OCI-LY1 (cell line): ENCODE measurements at regions not wholly inside any gene's neighbourhood (a gene's known extent, or its start where the extent isn't known, plus 50 kb on each side); places are given as distances from the start of the nearest gene placed in this dataset.

ENCODE experiments used
- H2AFZ ChIP-seq: fragments of 200-600 bp; sonication (generic), shearing (Covaris generic); 2 replicates; pipeline ENCODE4 v1.6.0; 2014; ENCODE audit warnings: antibody characterized with exemption, mild to moderate bottlenecking, low read length
- H3F3A ChIP-seq: fragments of 200-600 bp; sonication (generic), shearing (Covaris generic); 2 replicates; pipeline ENCODE4 v1.6.0; 2014; ENCODE audit warnings: mild to moderate bottlenecking, antibody characterized with exemption, low read length, moderate library complexity; ENCODE audit not compliant: insufficient read depth
- H3K27ac ChIP-seq: fragments of 200-600 bp; sonication (generic); 2 replicates; pipeline ENCODE4 v1.5.1; 2014; ENCODE audit warnings: low read length, mixed run types, mild to moderate bottlenecking, low read depth; ENCODE audit not compliant: poor library complexity, severe bottlenecking
- H3K27me3 ChIP-seq: fragments of 200-600 bp; sonication (generic); 2 replicates; pipeline ENCODE4 v1.6.0; 2014; ENCODE audit warnings: antibody characterized with exemption, mild to moderate bottlenecking, low read length, moderate library complexity; ENCODE audit not compliant: insufficient read depth
- H3K36me3 ChIP-seq: fragments of 200-600 bp; sonication (generic); 2 replicates; pipeline ENCODE4 v1.6.1; 2014; ENCODE audit warnings: mild to moderate bottlenecking, antibody characterized with exemption, low read length, moderate library complexity, mixed read lengths; ENCODE audit not compliant: insufficient read depth
- H3K4me1 ChIP-seq: fragments of 200-600 bp; sonication (generic); 2 replicates; pipeline ENCODE4 v1.5.1; 2014; ENCODE audit warnings: mild to moderate bottlenecking, low read length, moderate library complexity; ENCODE audit not compliant: insufficient read depth, severe bottlenecking
- H3K4me2 ChIP-seq: fragments of 200-600 bp; sonication (generic), shearing (Covaris generic); 2 replicates; pipeline ENCODE4 v1.6.1; 2014; ENCODE audit warnings: low read length
- H3K4me3 ChIP-seq: fragments of 200-600 bp; sonication (generic); 2 replicates; pipeline ENCODE4 v1.5.1; 2014; ENCODE audit warnings: low read length, low read depth, mild to moderate bottlenecking, mixed read lengths; ENCODE audit not compliant: poor library complexity, severe bottlenecking
- H3K79me2 ChIP-seq: fragments of 200-600 bp; shearing (Covaris generic); 2 replicates; pipeline ENCODE4 v1.6.1; 2016; ENCODE audit warnings: mixed run types, low read length, mixed read lengths; ENCODE audit not compliant: insufficient read depth
- H3K9ac ChIP-seq: fragments of 200-600 bp; sonication (generic), shearing (Covaris generic); 2 replicates; pipeline ENCODE4 v1.6.1; 2014; ENCODE audit warnings: mild to moderate bottlenecking, low read length, mixed read lengths
- H3K9me2 ChIP-seq: fragments of 200-600 bp; sonication (generic), shearing (Covaris generic); 2 replicates; pipeline ENCODE4 v1.6.1; 2014; ENCODE audit warnings: low read depth, mild to moderate bottlenecking, low read length, mixed read lengths
- H3K9me3 ChIP-seq: fragments of 200-600 bp; shearing (Covaris generic); 2 replicates; pipeline ENCODE4 v1.6.1; 2014; ENCODE audit warnings: low read length, mixed read lengths
- H4K20me1 ChIP-seq: fragments of 200-600 bp; sonication (generic), shearing (Covaris generic); 2 replicates; pipeline ENCODE4 v1.6.0; 2016; ENCODE audit warnings: mild to moderate bottlenecking, low read length; ENCODE audit not compliant: insufficient read depth
- CTCF ChIP-seq: fragments of 200-600 bp; sonication (generic), shearing (Covaris generic); IDR thresholded peaks from 2 replicates; pipeline ENCODE4 v1.5.1; 2017; ENCODE audit warnings: mild to moderate bottlenecking, antibody characterized with exemption, low read length, moderate library complexity, mixed read lengths
- EZH2 ChIP-seq: fragments of 200-600 bp; sonication (generic), shearing (Covaris generic); IDR thresholded peaks from 2 replicates; pipeline ENCODE4 v1.8.0; 2017; ENCODE audit warnings: borderline replicate concordance, mixed run types, mild to moderate bottlenecking, antibody characterized with exemption, low read length, moderate library complexity, mixed read lengths

DNA sequence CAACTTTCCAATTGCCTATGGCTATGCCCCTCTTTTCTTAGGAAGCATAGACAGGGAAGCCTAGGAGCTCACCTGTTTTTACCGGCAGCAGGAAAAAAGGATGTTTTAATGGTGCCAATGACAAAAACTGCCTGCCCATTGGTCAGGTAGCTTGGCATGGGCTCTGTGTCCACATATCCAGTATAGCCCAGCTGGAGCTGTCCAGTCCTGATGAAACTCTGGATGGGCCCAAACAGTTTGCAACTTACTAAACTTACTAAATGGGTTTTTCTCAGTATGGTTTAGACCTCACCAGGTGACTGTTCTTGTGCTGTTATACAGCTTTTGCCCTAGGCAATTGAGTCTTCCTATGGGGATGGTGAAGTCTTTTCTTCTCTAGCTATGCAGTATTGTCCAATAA, 711.2 kb downstream of the AMY1C start:
- Histone ChIP-seq H3K9ac (no peak overlapping the region), H4K20me1 (no peaks in the 10 kb centered on the region), H3K36me3 (no peaks in the 10 kb centered on the region), H3K9me3 (peaks cover 11% of the 10 kb centered on the region), H3K27ac (no peak overlapping the region), H2AFZ (no peak overlapping the region), H3K4me2 (no peak overlapping the region), H3K27me3 (no peaks in the 10 kb centered on the region), H3K79me2 (no peaks in the 10 kb centered on the region), H3K4me3 (no peak overlapping the region), H3K4me1 (no peaks in the 10 kb centered on the region), H3F3A (no peaks in the 10 kb centered on the region), H3K9me2 (no peaks in the 10 kb centered on the region)
- no peak for TF ChIP-seq EZH2
- TF ChIP-seq CTCF, result no peak

GRCh38 chr1:104463126-104463697, 713.5 kb downstream of the AMY1C start:
- H3K27me3 ChIP-seq, result no peaks in the 10 kb centered on the region
- H3K79me2 ChIP-seq, result no peaks in the 10 kb centered on the region
- H3K4me2 ChIP-seq, result no peak overlapping the region
- no peak overlapping the region for H3K27ac ChIP-seq
- H4K20me1 ChIP-seq, result no peaks in the 10 kb centered on the region
- H3K9ac ChIP-seq, result no peak overlapping the region
- no peaks in the 10 kb centered on the region for H3F3A ChIP-seq
- H3K4me3 ChIP-seq, result no peak overlapping the region
- H3K4me1 ChIP-seq, result no peaks in the 10 kb centered on the region
- H3K36me3 ChIP-seq, result no peaks in the 10 kb centered on the region
- no peak overlapping the region for H2AFZ ChIP-seq
- peaks cover 13% of the 10 kb centered on the region for H3K9me3 ChIP-seq
- no peaks in the 10 kb centered on the region for H3K9me2 ChIP-seq
- no peak for TF ChIP-seq EZH2
- TF ChIP-seq CTCF, result no peak

DNA sequence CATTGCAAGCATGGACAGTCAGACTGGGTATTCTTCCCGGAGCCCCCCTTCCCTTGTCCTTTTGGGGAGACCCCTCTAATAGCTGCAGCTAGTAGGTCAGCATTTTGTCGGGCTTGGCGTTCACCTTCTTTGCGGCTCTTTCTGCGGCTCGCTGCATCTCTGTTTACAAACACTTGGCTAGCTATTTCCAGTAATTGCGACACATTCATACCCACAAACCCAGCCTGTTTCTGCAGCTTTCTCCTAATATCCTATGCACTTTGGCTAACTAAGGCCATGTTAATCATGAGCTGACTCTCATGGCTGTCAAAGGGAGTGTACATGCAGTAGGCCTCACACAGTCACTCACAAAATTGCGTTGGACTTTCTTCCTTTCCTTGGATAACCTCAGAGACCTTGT, 716.4 kb downstream of the AMY1C start:
- TF ChIP-seq EZH2 (no peak), CTCF (no peak)
- H3K27ac ChIP-seq, result no peak overlapping the region
- no peak overlapping the region for H3K4me3 ChIP-seq
- H3K27me3 ChIP-seq, result no peaks in the 10 kb centered on the region
- no peaks in the 10 kb centered on the region for H3K36me3 ChIP-seq
- H3K9me2 ChIP-seq, result no peaks in the 10 kb centered on the region
- no peak overlapping the region for H3K4me2 ChIP-seq
- H3K4me1 ChIP-seq, result no peaks in the 10 kb centered on the region
- H3F3A ChIP-seq, result no peaks in the 10 kb centered on the region
- H3K79me2 ChIP-seq, result no peaks in the 10 kb centered on the region
- H3K9me3 ChIP-seq, result peaks cover 2% of the 10 kb centered on the region; the same call in 1 of the 2 replicates
- H3K9ac ChIP-seq, result no peak overlapping the region
- no peak overlapping the region for H2AFZ ChIP-seq
- no peaks in the 10 kb centered on the region for H4K20me1 ChIP-seq
